ENCODE measurements at regions not wholly inside any gene's neighbourhood (a gene's known extent, or its start where the extent isn't known, plus 50 kb on each side); places are given as distances from the start of the nearest gene placed in this dataset.

DNA sequence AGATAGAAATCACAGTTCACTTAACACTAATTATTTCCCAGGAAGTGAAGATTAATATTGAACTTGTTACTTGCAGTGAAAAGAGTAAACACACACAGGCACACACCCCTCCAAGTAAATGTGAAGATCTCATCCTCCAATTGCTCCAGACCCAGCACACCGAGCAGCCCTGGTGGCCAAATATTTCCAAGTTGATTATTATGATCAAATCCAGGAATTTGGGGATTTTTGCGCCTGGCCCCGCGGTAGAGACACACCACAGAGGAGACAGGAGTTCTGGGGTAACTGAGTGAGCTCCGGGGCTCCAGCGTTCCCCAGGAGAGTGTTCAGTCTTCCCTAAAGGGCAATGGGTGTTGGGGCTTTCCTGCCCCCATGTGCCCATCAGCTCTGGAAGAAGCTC is 431.5 kb downstream of the BCL11B start:
- H3K4me1 Mint-ChIP-seq (ENCODE audit: low read depth in 2 of 2) = peaks cover 0 to 6% of the 10 kb centered on the region in 2 donors
- no peak for ATAC-seq
- H3K27me3 Mint-ChIP-seq = peaks cover 14 to 19% of the 10 kb centered on the region in 2 donors
- no peaks in the 10 kb centered on the region for H3K36me3 Mint-ChIP-seq
- DNase-seq (ENCODE audit: low spot score) = no peak
- no peak overlapping the region for H3K4me3 Mint-ChIP-seq
- no peaks in the 10 kb centered on the region for H3K9me3 Mint-ChIP-seq
- no peak overlapping the region for H3K27ac Mint-ChIP-seq

GRCh38 chr14:98844456-98844855 is 427.5 kb downstream of the BCL11B start:
- H3K4me3 Mint-ChIP-seq = no peak overlapping the region
- ATAC-seq = no peak
- H3K27ac Mint-ChIP-seq = no peak overlapping the region
- H3K27me3 Mint-ChIP-seq = peaks cover 24 to 35% of the 10 kb centered on the region in 2 donors
- H3K4me1 Mint-ChIP-seq (ENCODE audit: low read depth in 2 of 2) = peaks cover 0 to 6% of the 10 kb centered on the region in 2 donors
- no peaks in the 10 kb centered on the region for H3K36me3 Mint-ChIP-seq
- DNase-seq (ENCODE audit: low spot score) = no peak
- no peaks in the 10 kb centered on the region for H3K9me3 Mint-ChIP-seq

GRCh38 chr14:98847521-98848468 is 424.2 kb downstream of the BCL11B start:
- Mint-ChIP-seq H3K4me1 (ENCODE audit: low read depth in 2 of 2) (peaks cover 0 to 6% of the 10 kb centered on the region in 2 donors), H3K27me3 (peaks cover 15 to 29% of the 10 kb centered on the region in 2 donors), H3K36me3 (no peaks in the 10 kb centered on the region), H3K27ac (no peak overlapping the region), H3K9me3 (no peaks in the 10 kb centered on the region), H3K4me3 (no peak overlapping the region)
- DNase-seq (ENCODE audit: low spot score) (no peak), ATAC-seq (no peak)

DNA sequence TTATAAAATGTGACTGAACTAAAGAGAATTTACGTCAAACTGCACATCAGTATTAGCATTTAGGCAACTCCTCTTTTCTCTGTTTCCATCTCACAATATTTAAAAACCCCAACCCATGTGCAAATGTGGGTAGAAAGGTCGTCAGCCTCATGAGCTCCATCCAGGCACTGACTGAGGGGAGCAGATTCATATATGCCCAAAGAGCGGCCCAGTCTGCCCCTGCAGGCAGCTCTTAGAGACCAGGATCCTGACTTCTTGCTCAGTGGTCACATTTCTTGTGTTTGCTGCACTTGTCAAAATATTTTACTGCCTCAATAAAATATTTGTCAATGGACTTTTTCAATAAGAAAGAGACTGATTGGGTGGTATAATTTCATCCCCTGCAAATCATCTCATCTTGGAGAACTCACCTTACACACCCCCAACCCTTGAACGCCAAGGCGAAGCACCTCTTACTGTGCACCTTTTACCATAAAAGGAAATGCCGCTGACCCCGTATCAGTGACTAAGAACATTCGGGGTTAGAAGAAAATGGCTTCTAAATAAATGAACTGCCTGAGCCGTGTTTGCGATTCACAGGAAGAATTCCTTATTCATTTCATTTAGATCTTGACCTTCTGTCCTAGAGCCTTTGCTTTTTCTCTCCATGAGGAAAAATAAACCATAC is 418.8 kb downstream of the BCL11B start:
- H3K9me3 Mint-ChIP-seq = no peaks in the 10 kb centered on the region
- no peaks in the 10 kb centered on the region for H3K36me3 Mint-ChIP-seq
- no peak for DNase-seq (ENCODE audit: low spot score)
- H3K4me1 Mint-ChIP-seq (ENCODE audit: low read depth in 2 of 2) = no peaks in the 10 kb centered on the region
- no peak overlapping the region for H3K27ac Mint-ChIP-seq
- no peak for ATAC-seq
- H3K4me3 Mint-ChIP-seq = no peak overlapping the region
- peaks cover 7 to 15% of the 10 kb centered on the region in 2 donors for H3K27me3 Mint-ChIP-seq

DNA sequence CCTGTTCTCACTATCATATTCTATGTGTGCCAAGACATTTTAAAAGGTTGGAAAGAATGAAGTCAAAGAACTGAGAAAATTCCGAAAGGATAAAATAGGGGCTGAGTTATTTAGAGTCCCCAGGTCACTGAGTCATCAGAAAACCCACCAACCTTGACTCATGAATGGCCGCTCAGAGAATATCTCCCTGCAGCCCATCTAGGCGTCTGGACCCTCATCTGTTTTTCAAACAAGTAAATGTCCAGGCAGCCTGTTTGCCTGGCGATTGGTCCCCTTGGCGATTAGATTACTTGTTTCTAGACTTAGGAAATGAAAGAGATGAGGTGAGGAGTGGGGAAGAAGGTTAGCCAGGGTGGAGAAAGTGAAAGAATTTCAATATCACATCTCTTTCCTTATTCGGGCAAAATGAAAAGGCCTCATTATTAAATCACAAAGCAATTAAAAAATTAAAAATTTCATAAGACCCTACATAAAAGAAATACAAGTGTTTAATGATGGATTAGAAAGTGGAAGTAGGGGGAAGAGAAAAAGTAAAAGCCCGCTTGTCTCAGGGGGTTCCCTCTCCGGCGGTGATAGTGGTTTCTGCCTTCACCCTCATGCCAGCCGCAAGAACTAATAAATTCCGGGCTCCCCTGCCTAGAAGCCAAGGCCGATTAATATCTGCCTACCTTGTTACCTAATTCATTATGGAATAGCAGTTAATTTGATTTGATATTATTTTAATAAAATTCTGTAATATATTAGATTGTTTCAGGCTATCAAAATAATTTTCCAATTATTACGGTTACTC is 415.9 kb downstream of the BCL11B start:
- ATAC-seq (no peak), DNase-seq (ENCODE audit: low spot score) (no peak)
- no peaks in the 10 kb centered on the region for H3K36me3 Mint-ChIP-seq
- peaks cover 10 to 15% of the 10 kb centered on the region in 2 donors for H3K27me3 Mint-ChIP-seq
- no peak overlapping the region for H3K27ac Mint-ChIP-seq
- H3K4me1 Mint-ChIP-seq (ENCODE audit: low read depth in 2 of 2) = no peaks in the 10 kb centered on the region
- H3K4me3 Mint-ChIP-seq = no peak overlapping the region
- no peaks in the 10 kb centered on the region for H3K9me3 Mint-ChIP-seq

DNA sequence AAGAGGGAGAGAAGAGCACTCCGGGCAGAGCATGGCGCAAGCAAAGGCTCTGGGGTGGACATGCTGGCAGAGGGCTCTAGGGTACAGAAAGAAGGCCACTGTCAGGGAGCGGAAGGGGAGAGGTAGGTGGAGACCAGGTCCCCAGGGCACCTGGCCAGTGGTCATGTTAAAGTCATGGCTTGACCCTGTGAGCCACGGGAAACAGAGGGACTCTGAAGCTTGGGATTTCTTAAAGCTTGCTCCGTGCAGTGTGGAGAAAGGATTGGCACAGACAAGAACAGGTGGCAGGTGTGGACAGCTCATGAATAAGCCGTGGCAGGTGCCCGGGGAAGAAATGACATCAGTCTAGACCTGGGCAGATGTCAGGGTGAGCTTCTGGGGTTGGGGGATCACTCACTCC is 413.8 kb downstream of the BCL11B start:
- Mint-ChIP-seq H3K4me3 (no peak overlapping the region), H3K9me3 (no peaks in the 10 kb centered on the region), H3K4me1 (ENCODE audit: low read depth in 2 of 2) (no peaks in the 10 kb centered on the region), H3K27me3 (peaks cover 15 to 18% of the 10 kb centered on the region in 2 donors), H3K36me3 (no peaks in the 10 kb centered on the region), H3K27ac (no peak overlapping the region)
- ATAC-seq (peak in 1 of 2 donors; percentile 17), DNase-seq (ENCODE audit: low spot score) (no peak)

DNA sequence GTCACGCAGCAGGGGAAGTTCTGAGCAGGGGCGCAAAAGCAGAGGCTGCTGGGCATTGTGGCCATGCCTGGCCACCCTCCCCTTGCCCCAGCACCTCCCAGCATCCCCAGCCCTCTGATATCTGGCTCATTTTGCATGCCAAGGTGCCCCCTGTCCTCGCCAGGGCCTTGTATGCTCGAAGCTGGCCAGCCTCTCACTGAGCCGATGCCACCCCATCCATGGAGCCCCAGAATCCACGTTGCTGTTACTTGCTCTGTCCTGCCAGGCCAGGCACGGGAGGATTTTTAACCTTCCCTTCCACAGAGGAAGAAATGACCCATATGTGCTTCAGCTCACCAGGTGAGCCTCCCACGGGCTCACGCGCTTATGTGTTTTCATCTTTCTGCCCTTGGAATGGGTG is 413.4 kb downstream of the BCL11B start:
- Mint-ChIP-seq H3K27me3 (peaks cover 15 to 18% of the 10 kb centered on the region in 2 donors), H3K4me1 (ENCODE audit: low read depth in 2 of 2) (no peaks in the 10 kb centered on the region), H3K36me3 (no peaks in the 10 kb centered on the region), H3K4me3 (no peak overlapping the region), H3K9me3 (no peaks in the 10 kb centered on the region), H3K27ac (no peak overlapping the region)
- ATAC-seq (no peak), DNase-seq (ENCODE audit: low spot score) (no peak)

DNA sequence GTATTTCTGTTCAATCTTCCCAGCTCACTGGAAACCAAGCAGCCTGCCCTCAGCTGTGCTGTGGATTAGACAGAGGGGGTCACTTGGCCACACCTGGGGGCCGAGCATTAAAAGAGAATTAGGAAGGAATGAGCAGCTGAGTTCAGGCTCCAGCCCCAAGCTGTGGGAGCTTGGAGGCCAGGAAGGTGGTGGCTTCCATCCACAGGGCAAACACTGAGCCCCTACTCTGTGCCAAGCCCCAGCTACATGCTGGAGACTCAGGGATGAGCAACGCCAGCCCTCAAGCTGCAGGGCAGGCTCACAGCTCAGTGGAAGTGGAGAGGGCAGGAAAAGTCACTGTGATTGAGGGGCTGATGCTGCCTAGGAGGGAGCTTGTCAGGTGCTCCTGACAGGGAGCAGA is 412.7 kb downstream of the BCL11B start:
- Mint-ChIP-seq H3K27ac (no peak overlapping the region), H3K4me1 (ENCODE audit: low read depth in 2 of 2) (no peaks in the 10 kb centered on the region), H3K4me3 (no peak overlapping the region), H3K36me3 (no peaks in the 10 kb centered on the region), H3K27me3 (peaks cover 8 to 15% of the 10 kb centered on the region in 2 donors), H3K9me3 (no peaks in the 10 kb centered on the region)
- ATAC-seq = no peak
- DNase-seq (ENCODE audit: low spot score) = no peak

DNA sequence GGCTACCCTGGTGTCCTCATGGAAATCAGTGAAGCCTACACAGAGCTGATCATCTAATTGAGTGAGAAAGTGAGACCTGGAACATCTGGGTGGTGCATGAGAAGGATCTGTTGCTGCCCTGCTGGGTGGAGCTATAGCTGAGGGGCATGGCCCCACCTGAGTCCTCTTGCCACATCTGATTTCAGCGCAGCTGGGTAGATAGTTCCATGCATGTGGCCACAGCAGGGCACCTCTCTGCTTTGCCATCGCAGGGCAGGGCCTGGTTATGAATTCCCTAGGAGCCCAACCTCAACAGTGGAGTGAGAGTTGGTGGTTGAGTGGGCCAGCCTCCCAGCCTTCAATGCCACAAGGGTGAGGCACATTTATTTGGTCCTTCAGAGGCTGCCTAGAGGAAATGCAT is 407.8 kb downstream of the BCL11B start:
- Mint-ChIP-seq H3K4me3 (no peak overlapping the region), H3K36me3 (no peaks in the 10 kb centered on the region), H3K27me3 (peaks cover 8 to 16% of the 10 kb centered on the region in 2 donors), H3K27ac (no peak overlapping the region), H3K9me3 (no peaks in the 10 kb centered on the region), H3K4me1 (ENCODE audit: low read depth in 2 of 2) (no peaks in the 10 kb centered on the region)
- ATAC-seq (no peak), DNase-seq (ENCODE audit: low spot score) (no peak)

DNA sequence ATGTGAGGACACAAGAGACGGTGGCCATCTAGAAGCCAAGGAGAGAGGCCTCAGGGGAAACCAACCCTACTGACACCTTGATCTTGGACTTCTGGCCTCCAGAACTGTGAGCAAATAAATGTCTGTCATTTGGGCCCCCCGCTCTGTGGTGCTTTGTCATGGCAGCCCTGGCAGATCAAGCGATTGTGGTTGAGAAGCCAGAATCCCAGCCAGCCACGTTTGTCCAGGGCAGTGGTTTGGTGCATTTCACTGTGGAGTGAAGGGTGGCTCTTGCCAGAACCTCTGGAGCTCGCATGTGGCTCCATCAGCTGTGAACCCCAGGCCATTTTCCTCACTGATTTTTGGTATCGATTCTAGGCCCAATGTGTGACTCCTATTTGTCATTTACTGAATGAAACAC is 404.9 kb downstream of the BCL11B start:
- H3K4me1 Mint-ChIP-seq (ENCODE audit: low read depth in 2 of 2) = no peaks in the 10 kb centered on the region
- DNase-seq (ENCODE audit: low spot score) (no peak), ATAC-seq (no peak)
- no peak overlapping the region for H3K4me3 Mint-ChIP-seq
- H3K9me3 Mint-ChIP-seq = no peaks in the 10 kb centered on the region
- H3K36me3 Mint-ChIP-seq = no peaks in the 10 kb centered on the region
- H3K27ac Mint-ChIP-seq = no peak overlapping the region
- peaks cover 8 to 11% of the 10 kb centered on the region in 2 donors for H3K27me3 Mint-ChIP-seq

DNA sequence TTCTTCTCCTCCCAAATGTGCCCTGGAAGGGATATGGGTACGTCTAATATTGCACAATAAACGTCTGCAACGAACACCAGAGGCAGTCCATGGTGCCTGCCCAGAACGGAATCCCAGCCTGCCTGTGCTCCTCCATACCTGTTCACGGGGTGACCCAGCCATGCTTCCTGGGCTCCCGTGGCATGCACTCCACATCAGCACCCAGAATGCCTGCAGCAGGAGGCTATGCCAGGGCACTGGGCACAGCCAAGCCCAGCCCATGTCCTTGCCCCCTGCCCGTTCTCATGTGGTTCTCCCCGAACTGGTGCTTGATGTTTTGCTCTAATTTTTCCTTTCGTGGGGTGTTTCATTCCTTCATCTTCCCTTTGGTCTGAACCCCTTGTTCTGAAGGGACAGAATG is 404.3 kb downstream of the BCL11B start:
- no peak for DNase-seq (ENCODE audit: low spot score)
- peaks cover 5 to 8% of the 10 kb centered on the region in 2 donors for H3K27me3 Mint-ChIP-seq
- H3K9me3 Mint-ChIP-seq = no peaks in the 10 kb centered on the region
- no peak overlapping the region for H3K4me3 Mint-ChIP-seq
- no peaks in the 10 kb centered on the region for H3K4me1 Mint-ChIP-seq (ENCODE audit: low read depth in 2 of 2)
- no peak for ATAC-seq
- H3K27ac Mint-ChIP-seq = no peak overlapping the region
- no peaks in the 10 kb centered on the region for H3K36me3 Mint-ChIP-seq

DNA sequence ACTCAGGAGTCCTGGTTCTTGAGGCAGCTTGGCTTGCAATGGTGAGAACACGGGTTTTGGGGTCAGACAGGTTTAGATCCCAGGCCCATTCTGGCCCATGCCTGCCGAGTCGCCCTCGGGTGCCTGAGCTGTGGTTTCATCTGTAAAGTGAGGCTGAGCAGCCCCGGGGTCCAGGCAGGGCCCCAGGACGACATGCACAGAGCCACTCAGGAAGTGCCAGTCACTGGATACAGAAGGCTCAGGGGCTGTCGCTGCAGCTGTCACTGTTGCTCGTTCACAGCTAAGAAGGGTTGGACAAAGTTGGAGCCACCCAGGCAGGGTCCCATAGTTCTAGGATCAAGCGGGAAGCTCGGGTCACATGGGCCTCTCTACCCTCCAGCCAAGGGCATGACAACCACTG is 403.1 kb downstream of the BCL11B start:
- Mint-ChIP-seq H3K9me3 (no peaks in the 10 kb centered on the region), H3K27ac (no peak overlapping the region), H3K4me3 (no peak overlapping the region), H3K36me3 (no peaks in the 10 kb centered on the region), H3K27me3 (peaks cover 5 to 8% of the 10 kb centered on the region in 2 donors), H3K4me1 (ENCODE audit: low read depth in 2 of 2) (no peaks in the 10 kb centered on the region)
- DNase-seq (ENCODE audit: low spot score) (no peak), ATAC-seq (no peak)

DNA sequence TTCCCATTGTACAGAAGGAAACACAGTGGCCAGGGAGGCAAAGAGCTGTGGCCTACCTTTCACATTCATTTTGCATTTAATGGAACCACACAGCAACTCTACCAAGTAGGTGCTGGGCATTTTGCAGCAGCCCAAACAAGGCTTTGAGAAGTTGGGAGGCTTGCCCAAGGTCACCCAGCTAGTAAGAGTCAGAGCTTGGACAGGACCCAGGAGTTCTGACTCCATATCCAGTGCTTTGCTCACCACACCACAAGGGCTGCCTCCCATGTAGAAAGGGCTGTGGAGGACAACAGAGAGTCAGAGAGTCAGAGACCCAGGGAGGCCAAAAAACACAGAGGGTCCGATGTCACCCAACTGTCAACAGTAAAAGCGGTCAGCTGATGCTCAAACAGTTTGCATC is 400.2 kb downstream of the BCL11B start:
- no peak overlapping the region for H3K4me3 Mint-ChIP-seq
- no peak for ATAC-seq
- no peaks in the 10 kb centered on the region for H3K36me3 Mint-ChIP-seq

More for the DNA sequence above, 400.2 kb downstream of the BCL11B start:
- H3K9me3 Mint-ChIP-seq = no peaks in the 10 kb centered on the region
- H3K27me3 Mint-ChIP-seq = peaks cover 0 to 8% of the 10 kb centered on the region in 2 donors
- peak overlapping the region in 1 of 2 donors; percentile 47 for H3K27ac Mint-ChIP-seq
- H3K4me1 Mint-ChIP-seq (ENCODE audit: low read depth in 2 of 2) = no peaks in the 10 kb centered on the region
- DNase-seq (ENCODE audit: low spot score) = no peak

All from natural killer cell treated with Interleukin-12 subunit alpha and Interleukin-12 subunit beta and Interleukin-15 and Interleukin-18, amount 100 ng/mL, for 72 hours (primary cell).